HEK293 (cell line): ENCODE measurements at regions not wholly inside any gene's neighbourhood (a gene's known extent, or its start where the extent isn't known, plus 50 kb on each side); places are given as distances from the start of the nearest gene placed in this dataset.

Source experiments
- CTCF ChIA-PET: fragments of 350-600 bp; formaldehyde crosslinking; extraction: SDS; loops from one replicate; lab custom pipeline; 2021; ENCODE audit warnings: antibody characterized with exemption; lab: Yijun Ruan, JAX
- POLR2A ChIA-PET: fragments of 300-600 bp; formaldehyde crosslinking; extraction: SDS; loops from one replicate; lab custom pipeline; 2020; ENCODE audit warnings: antibody characterized with exemption, inconsistent platforms; lab: Yijun Ruan, JAX
- H3K27ac ChIP-seq: fragments of 200-500 bp; sonication (Bioruptor generic); 2 replicates; pipeline ENCODE4 v1.5.1; 2014; ENCODE audit warnings: low read depth, low read length, control low read depth, inconsistent platforms; ENCODE audit errors: extremely low read depth
- H3K36me3 ChIP-seq, 2 experiments: fragments of 200-500 bp in 1 of 2; sonication (Bioruptor generic) in 1 of 2; 1 replicate in 1 of 2; 2 replicates in 1 of 2; pipeline ENCODE4 v1.5.1; 2014 to 2017; ENCODE audit warnings: inconsistent platforms in 2 of 2, low read length in 2 of 2; ENCODE audit not compliant: control insufficient read depth in 2 of 2, insufficient read depth in 1 of 2
- H3K4me1 ChIP-seq: fragments of 200-500 bp; sonication (Bioruptor generic); 2 replicates; pipeline ENCODE4 v1.5.1; 2014; ENCODE audit warnings: mild to moderate bottlenecking, low read length, inconsistent platforms; ENCODE audit not compliant: control insufficient read depth, insufficient read depth
- H3K4me3 ChIP-seq: 2 replicates; pipeline ENCODE4 v1.5.1; 2011; ENCODE audit warnings: low read depth, mild to moderate bottlenecking, control low read depth, low read length, moderate library complexity
- H3K9me3 ChIP-seq: fragments of 200-500 bp; sonication (Bioruptor generic); 2 replicates; pipeline ENCODE4 v1.5.1; 2014; ENCODE audit warnings: low read depth, low read length, inconsistent platforms; ENCODE audit not compliant: control insufficient read depth, insufficient read depth
- PRDM1 ChIP-seq: fragments of 450-650 bp; formaldehyde crosslinking; IDR thresholded peaks from 2 replicates; pipeline ENCODE4; 2016; ENCODE audit warnings: missing biosample characterization, missing genetic modification characterization
- SALL2 ChIP-seq: fragments of 450-650 bp; formaldehyde crosslinking; IDR thresholded peaks from 2 replicates; pipeline ENCODE4 v1.5.0; 2017; ENCODE audit warnings: missing biosample characterization, mild to moderate bottlenecking, missing genetic modification characterization, borderline replicate concordance
- SCRT2 ChIP-seq: fragments of 450-650 bp; formaldehyde crosslinking; IDR thresholded peaks from 2 replicates; pipeline ENCODE4 v1.5.1; 2016; ENCODE audit warnings: missing biosample characterization, missing genetic modification characterization
- ZBTB8A ChIP-seq: fragments of 450-650 bp; formaldehyde crosslinking; IDR thresholded peaks from 2 replicates; pipeline ENCODE4 v1.5.1; 2016; ENCODE audit warnings: missing biosample characterization, missing genetic modification characterization
- ZFP37 ChIP-seq: fragments of 450-650 bp; formaldehyde crosslinking; IDR thresholded peaks from 2 replicates; pipeline ENCODE4 v1.5.1; 2016; ENCODE audit warnings: missing biosample characterization, missing genetic modification characterization
- ZNF214 ChIP-seq: fragments of 450-650 bp; formaldehyde crosslinking; IDR thresholded peaks from 2 replicates; pipeline ENCODE4 v1.5.1; 2017; ENCODE audit warnings: missing biosample characterization, mild to moderate bottlenecking, missing genetic modification characterization, borderline replicate concordance
- ZNF311 ChIP-seq: fragments of 450-650 bp; formaldehyde crosslinking; IDR thresholded peaks from 2 replicates; pipeline ENCODE4 v1.5.1; 2017; ENCODE audit warnings: missing biosample characterization, missing genetic modification characterization, borderline replicate concordance
- ZNF366 ChIP-seq: fragments of 450-650 bp; formaldehyde crosslinking; conservative IDR thresholded peaks from 2 replicates; pipeline ENCODE4 v1.5.1; 2016; ENCODE audit warnings: missing biosample characterization, missing genetic modification characterization
- ZNF626 ChIP-seq: fragments of 450-650 bp; sonication (Bioruptor Pico); formaldehyde crosslinking; IDR thresholded peaks from 2 replicates; pipeline ENCODE4 v1.5.1; 2018; ENCODE audit warnings: missing biosample characterization, missing genetic modification characterization, inconsistent platforms
- ZNF704 ChIP-seq: fragments of 450-650 bp; formaldehyde crosslinking; IDR thresholded peaks from 2 replicates; pipeline ENCODE4 v1.5.1; 2016; ENCODE audit warnings: missing biosample characterization, missing genetic modification characterization
- ZNF792 ChIP-seq: fragments of 450-650 bp; formaldehyde crosslinking; IDR thresholded peaks from 2 replicates; pipeline ENCODE4 v1.5.1; 2016; ENCODE audit warnings: missing biosample characterization, missing genetic modification characterization
- TF ChIP-seq, protein P1 (sequence below): fragments of 450-650 bp; formaldehyde crosslinking; IDR thresholded peaks from 2 replicates; pipeline ENCODE4 v1.5.1; 2016; ENCODE audit warnings: missing biosample characterization, missing genetic modification characterization
- TF ChIP-seq, protein P2 (sequence below): fragments of 450-650 bp; formaldehyde crosslinking; IDR thresholded peaks from 2 replicates; pipeline ENCODE4 v1.5.1; 2016; ENCODE audit warnings: missing biosample characterization, missing genetic modification characterization

- Histone ChIP-seq H3K36me3 (no peaks in the 10 kb centered on the region), H3K9me3 (no peaks in the 10 kb centered on the region), H3K27ac (no peak overlapping the region), H3K4me1 (no peaks in the 10 kb centered on the region), H3K4me3 (no peak overlapping the region)
- ChIA-PET CTCF (no interaction called here), POLR2A (no interaction called here)
- TF ChIP-seq ZNF704 (tag by site-specific recombination): no peak
Observed at GRCh38 chr2:48036312-48036711, 130.0 kb upstream of the FBXO11 start.

DNA sequence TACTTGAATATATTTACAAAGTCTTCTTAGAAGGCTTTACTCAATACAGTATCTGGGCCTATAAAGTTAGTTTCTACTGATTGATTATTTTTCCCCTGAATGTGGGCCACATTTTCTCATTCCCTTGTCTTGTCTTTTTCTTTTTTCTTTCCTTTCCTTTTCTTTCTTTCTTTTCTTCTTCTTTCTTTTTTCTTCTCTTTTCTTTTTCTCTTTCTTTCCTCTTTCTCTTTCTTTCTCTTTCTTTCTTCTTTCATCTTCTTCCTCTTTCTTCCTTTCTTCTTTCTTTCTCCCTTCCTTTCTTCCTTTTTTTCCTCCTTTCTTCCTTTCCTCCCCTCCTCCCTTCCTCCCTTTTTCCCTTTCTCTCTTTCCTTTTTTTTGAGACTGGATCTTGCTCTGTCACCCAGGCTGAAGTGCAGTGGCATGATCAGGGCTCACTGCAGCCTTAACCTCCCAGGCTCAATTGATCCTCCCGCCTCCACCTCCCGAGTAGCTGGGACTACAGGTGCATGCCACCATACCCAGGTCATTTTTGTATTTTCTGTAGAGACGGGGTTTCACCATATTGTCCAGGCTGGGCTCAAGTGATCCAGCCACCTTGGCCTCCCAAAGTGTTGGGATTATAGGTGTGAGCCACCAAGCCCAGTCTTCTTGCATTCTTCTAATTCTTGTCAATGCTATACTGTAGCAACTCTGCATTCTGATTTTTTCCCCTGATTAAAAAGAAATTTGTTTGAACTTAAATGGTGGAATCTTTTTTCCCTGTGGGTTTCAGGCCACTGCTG, 133.1 kb upstream of the FBXO11 start:
- H3K4me3 ChIP-seq: no peak overlapping the region
- no peaks in the 10 kb centered on the region for H3K4me1 ChIP-seq
- TF ChIP-seq ZNF311 (no peak), ZNF366 (peak; percentile 80), SALL2 (tag by site-specific recombination) (no peak), PRDM1 (tag by site-specific recombination) (peak; percentile 83)
- TF ChIP-seq, protein P1, sequence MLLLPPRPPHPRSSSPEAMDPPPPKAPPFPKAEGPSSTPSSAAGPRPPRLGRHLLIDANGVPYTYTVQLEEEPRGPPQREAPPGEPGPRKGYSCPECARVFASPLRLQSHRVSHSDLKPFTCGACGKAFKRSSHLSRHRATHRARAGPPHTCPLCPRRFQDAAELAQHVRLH (tag by site-specific recombination): no peak
- POLR2A ChIA-PET: no interaction called here
- no peaks in the 10 kb centered on the region for H3K9me3 ChIP-seq
- no peak overlapping the region for H3K27ac ChIP-seq
- H3K36me3 ChIP-seq: no peaks in the 10 kb centered on the region
- CTCF ChIA-PET: no interaction called here

DNA sequence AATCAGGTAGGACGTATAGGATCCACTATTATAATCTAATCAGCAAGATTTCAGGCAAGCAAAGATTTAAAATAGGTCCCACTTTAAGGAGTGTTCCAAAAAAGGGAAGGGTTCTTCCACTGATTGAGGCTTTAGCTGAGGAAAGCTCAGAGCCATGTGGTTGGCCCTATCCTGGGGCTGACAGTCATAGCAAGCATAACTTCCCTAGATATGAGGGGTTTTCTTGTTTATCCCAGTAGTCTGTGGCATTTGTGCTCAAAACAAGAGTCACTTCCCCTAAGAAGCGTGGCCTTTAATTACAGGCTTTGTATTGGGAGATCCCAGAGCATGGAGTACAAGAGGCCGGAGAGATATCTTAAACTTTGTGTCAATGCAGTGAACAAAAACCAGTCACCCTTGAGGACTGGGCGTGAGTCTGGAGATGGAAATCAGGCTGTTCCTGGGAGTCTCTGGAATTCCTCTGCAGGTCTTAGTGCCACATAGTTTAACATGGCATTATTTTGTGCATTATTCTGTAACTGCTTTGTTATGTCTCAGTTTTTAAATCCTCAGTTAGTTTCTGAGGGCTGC, 136.9 kb upstream of the FBXO11 start:
- no peaks in the 10 kb centered on the region for H3K36me3 ChIP-seq
- no peaks in the 10 kb centered on the region for H3K4me1 ChIP-seq
- no peak overlapping the region for H3K4me3 ChIP-seq
- ChIA-PET CTCF (no interaction called here), POLR2A (no interaction called here)
- no peak overlapping the region for H3K27ac ChIP-seq
- H3K9me3 ChIP-seq: no peaks in the 10 kb centered on the region
- TF ChIP-seq ZNF626 (tag by site-specific recombination): no peak
- TF ChIP-seq, protein P1 (tag by site-specific recombination): no peak

DNA sequence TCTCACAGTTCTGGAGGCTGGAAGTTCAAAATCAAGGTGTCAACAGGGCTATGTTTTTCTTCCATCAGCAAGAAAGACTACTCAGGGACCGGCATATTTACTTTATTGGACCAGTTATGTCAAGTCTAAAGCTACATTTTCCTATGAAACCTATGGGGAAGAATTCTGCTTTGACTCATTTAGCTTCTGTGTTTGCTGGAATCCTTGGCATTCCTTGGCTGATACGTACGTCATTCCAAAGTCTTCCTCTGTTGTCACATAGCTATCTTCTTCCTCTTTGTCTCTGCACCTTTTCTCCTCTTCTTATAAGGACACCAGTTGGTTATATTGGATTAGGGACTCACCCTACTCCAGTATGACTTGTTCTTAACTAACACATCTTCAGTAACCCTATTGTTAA, 137.4 kb upstream of the FBXO11 start:
- H3K36me3 ChIP-seq: no peaks in the 10 kb centered on the region
- H3K4me3 ChIP-seq: no peak overlapping the region
- H3K27ac ChIP-seq: no peak overlapping the region
- POLR2A ChIA-PET: no interaction called here
- no peaks in the 10 kb centered on the region for H3K4me1 ChIP-seq
- no peaks in the 10 kb centered on the region for H3K9me3 ChIP-seq
- TF ChIP-seq, protein P2, sequence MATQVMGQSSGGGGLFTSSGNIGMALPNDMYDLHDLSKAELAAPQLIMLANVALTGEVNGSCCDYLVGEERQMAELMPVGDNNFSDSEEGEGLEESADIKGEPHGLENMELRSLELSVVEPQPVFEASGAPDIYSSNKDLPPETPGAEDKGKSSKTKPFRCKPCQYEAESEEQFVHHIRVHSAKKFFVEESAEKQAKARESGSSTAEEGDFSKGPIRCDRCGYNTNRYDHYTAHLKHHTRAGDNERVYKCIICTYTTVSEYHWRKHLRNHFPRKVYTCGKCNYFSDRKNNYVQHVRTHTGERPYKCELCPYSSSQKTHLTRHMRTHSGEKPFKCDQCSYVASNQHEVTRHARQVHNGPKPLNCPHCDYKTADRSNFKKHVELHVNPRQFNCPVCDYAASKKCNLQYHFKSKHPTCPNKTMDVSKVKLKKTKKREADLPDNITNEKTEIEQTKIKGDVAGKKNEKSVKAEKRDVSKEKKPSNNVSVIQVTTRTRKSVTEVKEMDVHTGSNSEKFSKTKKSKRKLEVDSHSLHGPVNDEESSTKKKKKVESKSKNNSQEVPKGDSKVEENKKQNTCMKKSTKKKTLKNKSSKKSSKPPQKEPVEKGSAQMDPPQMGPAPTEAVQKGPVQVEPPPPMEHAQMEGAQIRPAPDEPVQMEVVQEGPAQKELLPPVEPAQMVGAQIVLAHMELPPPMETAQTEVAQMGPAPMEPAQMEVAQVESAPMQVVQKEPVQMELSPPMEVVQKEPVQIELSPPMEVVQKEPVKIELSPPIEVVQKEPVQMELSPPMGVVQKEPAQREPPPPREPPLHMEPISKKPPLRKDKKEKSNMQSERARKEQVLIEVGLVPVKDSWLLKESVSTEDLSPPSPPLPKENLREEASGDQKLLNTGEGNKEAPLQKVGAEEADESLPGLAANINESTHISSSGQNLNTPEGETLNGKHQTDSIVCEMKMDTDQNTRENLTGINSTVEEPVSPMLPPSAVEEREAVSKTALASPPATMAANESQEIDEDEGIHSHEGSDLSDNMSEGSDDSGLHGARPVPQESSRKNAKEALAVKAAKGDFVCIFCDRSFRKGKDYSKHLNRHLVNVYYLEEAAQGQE (tag by site-specific recombination): no peak
- TF ChIP-seq ZNF214 (no peak), SCRT2 (no peak), ZFP37 (tag by site-specific recombination) (no peak), ZBTB8A (tag by site-specific recombination) (no peak), ZNF626 (tag by site-specific recombination) (no peak), ZNF792 (tag by site-specific recombination) (no peak)
- TF ChIP-seq, all 188 proteins: peak for 0
- CTCF ChIA-PET: interaction anchor here (0.7 kb wide), 1 partner anchor 20 kb away, joined by 3 read pairs; no protein-coding TSS in a partner anchor
